ENCODE measurements at regions not wholly inside any gene's neighbourhood (a gene's known extent, or its start where the extent isn't known, plus 50 kb on each side); places are given as distances from the start of the nearest gene placed in this dataset.

GRCh38 chr5:136605638-136606037, 240.3 kb upstream of the TRPC7 start:
- H3K27ac ChIP-seq (ENCODE audit: control insufficient read depth, insufficient read depth) = no peak overlapping the region
- intact Hi-C loops (cut with micrococcal nuclease; ENCODE audit: unreplicated experiment) = no loop called here
- WGBS (ENCODE audit: insufficient coverage, insufficient replicate concordance, low lambda C conversion rate, missing lambda C conversion rate) = 0% methylated on average over 1 of the region's 1 CpG
- no peak overlapping the region for H3K4me3 ChIP-seq
- no peaks in the 10 kb centered on the region for H4K20me1 ChIP-seq (ENCODE audit: control insufficient read depth, insufficient read depth)
- H3K9me3 ChIP-seq (replicated peaks; ENCODE audit: control insufficient read depth, insufficient read depth, low read length) = no peaks in the 10 kb centered on the region; the same call in 2 of the 3 replicates
- H3K27me3 ChIP-seq (replicated peaks in 1 of 2; ENCODE audit: control insufficient read depth in 2 of 2, insufficient read depth in 2 of 2, low read length in 1 of 2) = no peaks in the 10 kb centered on the region
- H3K9ac ChIP-seq (ENCODE audit: control insufficient read depth, insufficient read depth, low read length) = no peak overlapping the region
- RAD21 ChIA-PET (ENCODE audit: unreplicated experiment) = no interaction called here
- no peak for TF ChIP-seq CHD4 (IDR thresholded peaks at IDR 0.05)
- POLR2A ChIA-PET = no interaction called here
- FAIRE-seq = no peak
- DNase-seq (ENCODE audit: low read depth, low spot score) = no peak
- no peaks in the 10 kb centered on the region for H3K4me1 ChIP-seq (ENCODE audit: control insufficient read depth, insufficient read depth, low read length)
- SMC1A ChIA-PET (ENCODE audit: uncharacterized antibody, unreplicated experiment) = interaction anchor here (0.6 kb wide), 1 partner anchor 356 kb away, joined by 3 read pairs; no protein-coding TSS in a partner anchor
- in situ Hi-C loops (cut with MboI) = no loop called here
- BruUV-seq (replicated peaks) = no TSS peak
- no peak overlapping the region for H2AFZ ChIP-seq (ENCODE audit: control insufficient read depth, low read depth, low read length)
- no peaks in the 10 kb centered on the region for H3K79me2 ChIP-seq (ENCODE audit: control insufficient read depth, insufficient read depth, low read length)
- no peak overlapping the region for H3K4me2 ChIP-seq (ENCODE audit: control insufficient read depth, insufficient read depth)
- ATAC-seq = no peak
- CTCF ChIA-PET = no interaction called here
- no peaks in the 10 kb centered on the region for H3K36me3 ChIP-seq (ENCODE audit: control insufficient read depth in 2 of 2, insufficient read depth in 2 of 2, low read length in 1 of 2)

GRCh38 chr5:136600306-136600705, 235.0 kb upstream of the TRPC7 start:
- no peaks in the 10 kb centered on the region for H3K36me3 ChIP-seq (ENCODE audit: control insufficient read depth in 2 of 2, insufficient read depth in 2 of 2, low read length in 1 of 2)
- intact Hi-C loops (cut with micrococcal nuclease; ENCODE audit: unreplicated experiment) (no loop called here), in situ Hi-C loops (cut with MboI) (no loop called here)
- CTCF ChIA-PET = no interaction called here
- no peak overlapping the region for H3K9ac ChIP-seq (ENCODE audit: control insufficient read depth, insufficient read depth, low read length)
- H3K79me2 ChIP-seq (ENCODE audit: control insufficient read depth, insufficient read depth, low read length) = no peaks in the 10 kb centered on the region
- RAD21 ChIA-PET (ENCODE audit: unreplicated experiment) = no interaction called here
- H2AFZ ChIP-seq (ENCODE audit: control insufficient read depth, low read depth, low read length) = no peak overlapping the region
- 0% methylated on average over 1 of the region's 1 CpG for WGBS (ENCODE audit: insufficient coverage, insufficient replicate concordance, low lambda C conversion rate, missing lambda C conversion rate)
- FAIRE-seq (no peak), ATAC-seq (no peak), DNase-seq (ENCODE audit: low read depth, low spot score) (no peak)
- H4K20me1 ChIP-seq (ENCODE audit: control insufficient read depth, insufficient read depth) = no peaks in the 10 kb centered on the region
- POLR2A ChIA-PET = no interaction called here
- H3K4me2 ChIP-seq (ENCODE audit: control insufficient read depth, insufficient read depth) = no peak overlapping the region
- SMC1A ChIA-PET (ENCODE audit: uncharacterized antibody, unreplicated experiment) = no interaction called here
- H3K27ac ChIP-seq (ENCODE audit: control insufficient read depth, insufficient read depth) = no peak overlapping the region
- H3K4me3 ChIP-seq = no peak overlapping the region
- H3K9me3 ChIP-seq (replicated peaks; ENCODE audit: control insufficient read depth, insufficient read depth, low read length) = no peaks in the 10 kb centered on the region; the same call in 2 of the 3 replicates
- no TSS peak for BruUV-seq (replicated peaks)
- H3K4me1 ChIP-seq (ENCODE audit: control insufficient read depth, insufficient read depth, low read length) = no peaks in the 10 kb centered on the region
- no peaks in the 10 kb centered on the region for H3K27me3 ChIP-seq (replicated peaks in 1 of 2; ENCODE audit: control insufficient read depth in 2 of 2, insufficient read depth in 2 of 2, low read length in 1 of 2)
- TF ChIP-seq IKZF2 (IDR thresholded peaks at IDR 0.05) (no peak), USF2 (IDR thresholded peaks at IDR 0.05; ENCODE audit: borderline replicate concordance, low read depth, low read length) (no peak), IRF3 (IDR thresholded peaks at IDR 0.05) (no peak), LARP7 (IDR thresholded peaks at IDR 0.05) (no peak), MEF2B (IDR thresholded peaks at IDR 0.05; ENCODE audit: partially characterized antibody, poor library complexity, severe bottlenecking) (no peak), MYC (IDR thresholded peaks at IDR 0.05; ENCODE audit: insufficient read depth, insufficient read length, insufficient replicate concordance, low read length, severe bottlenecking) (no peak), SIX5 (IDR thresholded peaks at IDR 0.05; ENCODE audit: low read depth, low read length, severe bottlenecking) (no peak), SKIL (IDR thresholded peaks at IDR 0.05; ENCODE audit: low read depth, poor library complexity, severe bottlenecking) (no peak), ZBTB33 (IDR thresholded peaks at IDR 0.05) (no peak), EP300 (IDR thresholded peaks at IDR 0.05; ENCODE audit: borderline replicate concordance in 1 of 2, control insufficient read depth in 1 of 2, low read depth in 2 of 2, low read length in 2 of 2) (no peak)

Measured in GM12878 (cell line).